Neural progenitor cell (in vitro differentiated cells): ENCODE measurements at regions not wholly inside any gene's neighbourhood (a gene's known extent, or its start where the extent isn't known, plus 50 kb on each side); places are given as distances from the start of the nearest gene placed in this dataset.

Experiments used
- CTCF ChIP-seq: fragments of 200-600 bp; sonication (generic); IDR thresholded peaks from 2 replicates; pipeline ENCODE4 v1.5.1; 2017; ENCODE audit warnings: antibody characterized with exemption, mild to moderate bottlenecking
- EZH2 ChIP-seq: fragments of 200-600 bp; sonication (generic); IDR thresholded peaks from 2 replicates; pipeline ENCODE4 v1.6.1; 2017; ENCODE audit warnings: antibody characterized with exemption, mild to moderate bottlenecking, moderate library complexity

- TF ChIP-seq CTCF (no peak), EZH2 (no peak)
Measured at GRCh38 chr3:102192575-102192974, 242.2 kb upstream of the ZPLD1 start.
